Embryonic facial prominence (tissue), 1 donor: ENCODE measurements at regions not wholly inside any gene's neighbourhood (a gene's known extent, or its start where the extent isn't known, plus 50 kb on each side); places are given as distances from the start of the nearest gene placed in this dataset.

ENCODE experiments used
- DNase-seq: peaks from one replicate; pipeline ENCODE4 v3.0.0-alpha.2; 2016; ENCODE audit errors: extremely low spot score

GRCh38 chr7:130927062-130927461 lies 193.1 kb upstream of the KLF14 start:
- no peak for DNase-seq

GRCh38 chr7:130927564-130927963 lies 193.6 kb upstream of the KLF14 start:
- no peak for DNase-seq

- DNase-seq = no peak
Measured at GRCh38 chr7:130929896-130930659, 196.1 kb upstream of the KLF14 start.

GRCh38 chr7:130930681-130931080 lies 196.7 kb upstream of the KLF14 start:
- DNase-seq = no peak

GRCh38 chr7:130931423-130931822 lies 197.4 kb upstream of the KLF14 start:
- no peak for DNase-seq

- DNase-seq = no peak
Measured at GRCh38 chr7:130932088-130932487, 198.1 kb upstream of the KLF14 start.

- DNase-seq = no peak
Measured at GRCh38 chr7:130932667-130933432, 198.8 kb upstream of the KLF14 start.

GRCh38 chr7:130933919-130934318 lies 199.9 kb upstream of the KLF14 start:
- DNase-seq = no peak

- no peak for DNase-seq
Measured at GRCh38 chr7:130935564-130936157, 201.7 kb upstream of the KLF14 start.

- no peak for DNase-seq
Measured at GRCh38 chr7:130936202-130936931, 202.4 kb upstream of the KLF14 start.

GRCh38 chr7:130937016-130937415 lies 203.0 kb upstream of the KLF14 start:
- no peak for DNase-seq

- DNase-seq = no peak
Measured at GRCh38 chr7:130937830-130938229, 203.8 kb upstream of the KLF14 start.

GRCh38 chr7:130938661-130939060 lies 204.7 kb upstream of the KLF14 start:
- DNase-seq = no peak

- no peak for DNase-seq
Measured at GRCh38 chr7:130939321-130940095, 205.5 kb upstream of the KLF14 start.

GRCh38 chr7:130940326-130940725 lies 206.3 kb upstream of the KLF14 start:
- no peak for DNase-seq

- no peak for DNase-seq
Measured at GRCh38 chr7:130940907-130941306, 206.9 kb upstream of the KLF14 start.

GRCh38 chr7:130941322-130942210 lies 207.6 kb upstream of the KLF14 start:
- no peak for DNase-seq

- no peak for DNase-seq
Measured at GRCh38 chr7:130942211-130942964, 208.4 kb upstream of the KLF14 start.

- no peak for DNase-seq
Measured at GRCh38 chr7:130943336-130943901, 209.4 kb upstream of the KLF14 start.
